PC-3 (cell line): ENCODE measurements at regions not wholly inside any gene's neighbourhood (a gene's known extent, or its start where the extent isn't known, plus 50 kb on each side); places are given as distances from the start of the nearest gene placed in this dataset.

Experiments
- ATAC-seq: fragments of 200-7000 bp; cut with Tn5 transposase; 2 replicates; pipeline ENCODE4 v1.9.1; 2020; ENCODE audit warnings: mild to moderate bottlenecking, moderate library complexity
- BruUV-seq: library from RNA; stranded (reverse); fragments of 400-500 nt; replicated peaks from 2 replicates; lab custom pipeline; 2021; lab: Mats Ljungman, UMichigan
- CTCF ChIA-PET: fragments of 300-600 bp; sonication (Branson Sonifier 250); formaldehyde crosslinking; loops from one replicate; lab custom pipeline; 2022; ENCODE audit warnings: antibody characterized with exemption; lab: Charles Lee
- POLR2A ChIA-PET: fragments of 300-600 bp; sonication (Branson Sonifier 250); formaldehyde crosslinking; loops from one replicate; lab custom pipeline; 2022; ENCODE audit warnings: antibody characterized with exemption; ENCODE audit not compliant: unreplicated experiment; lab: Charles Lee
- DNase-seq: peaks from one replicate; pipeline ENCODE4 v3.0.0-alpha.2; 2015
- H2AFZ ChIP-seq: fragments of 300-600 bp; sonication (generic); 2 replicates; pipeline ENCODE4 v1.6.0; 2016; ENCODE audit warnings: antibody characterized with exemption, low read length
- H3F3A ChIP-seq: fragments of 300-600 bp; sonication (generic); one replicate; pipeline ENCODE4 v1.6.0; 2017; ENCODE audit warnings: antibody characterized with exemption, low read length, control low read depth, mild to moderate bottlenecking; ENCODE audit not compliant: unreplicated experiment
- H3K27ac ChIP-seq: fragments of 300-600 bp; sonication (generic); 2 replicates; pipeline ENCODE4 v1.5.1; 2016; ENCODE audit warnings: mild to moderate bottlenecking, low read length
- H3K27me3 ChIP-seq: fragments of 300-600 bp; sonication (generic); 2 replicates; pipeline ENCODE4 v1.6.1; 2016; ENCODE audit warnings: low read length, mixed read lengths
- H3K36me3 ChIP-seq: fragments of 300-600 bp; sonication (generic); 2 replicates; pipeline ENCODE4 v1.6.1; 2016; ENCODE audit warnings: low read depth, mixed run types, low read length, mixed read lengths
- H3K4me1 ChIP-seq: fragments of 300-600 bp; sonication (generic); 2 replicates; pipeline ENCODE4 v1.5.1; 2016; ENCODE audit warnings: low read length; ENCODE audit not compliant: insufficient read depth
- H3K4me2 ChIP-seq: fragments of 300-600 bp; sonication (generic); 2 replicates; pipeline ENCODE4 v1.6.0; 2016; ENCODE audit warnings: low read length
- H3K4me3 ChIP-seq: fragments of 300-600 bp; sonication (generic); 2 replicates; pipeline ENCODE4 v1.5.1; 2016; ENCODE audit warnings: mild to moderate bottlenecking, low read length, mixed read lengths
- H3K79me2 ChIP-seq: fragments of 300-600 bp; sonication (generic); 2 replicates; pipeline ENCODE4 v1.6.1; 2017; ENCODE audit warnings: low read length, mixed read lengths
- H3K9ac ChIP-seq: fragments of 300-600 bp; sonication (generic); 2 replicates; pipeline ENCODE4 v1.6.0; 2016; ENCODE audit warnings: mild to moderate bottlenecking, low read length
- H3K9me2 ChIP-seq: fragments of 300-600 bp; sonication (generic); replicated peaks from 2 replicates; pipeline ENCODE4 v1.6.1; 2016; ENCODE audit warnings: mixed run types, low read length, mixed read lengths
- H3K9me3 ChIP-seq: fragments of 300-600 bp; sonication (generic); 2 replicates; pipeline ENCODE4 v1.6.1; 2016; ENCODE audit warnings: low read length, mixed read lengths
- H4K20me1 ChIP-seq: fragments of 300-600 bp; sonication (generic); 2 replicates; pipeline ENCODE4 v1.6.1; 2016; ENCODE audit warnings: low read length, mixed read lengths
- CTCF ChIP-seq: fragments of 300-600 bp; sonication (generic); conservative IDR thresholded peaks from 2 replicates; pipeline ENCODE4 v1.5.1; 2017; ENCODE audit warnings: antibody characterized with exemption, low read depth, mild to moderate bottlenecking, low read length
- EZH2 ChIP-seq: fragments of 300-600 bp; sonication (generic); IDR thresholded peaks from one replicate; pipeline ENCODE4 v1.6.1; 2017; ENCODE audit warnings: antibody characterized with exemption, mild to moderate bottlenecking, low read length; ENCODE audit not compliant: unreplicated experiment
- EZH2phosphoT487 ChIP-seq: fragments of 300-600 bp; sonication (generic); IDR thresholded peaks from 2 replicates; pipeline ENCODE4 v1.6.1; 2018; ENCODE audit warnings: mild to moderate bottlenecking, antibody characterized with exemption, low read length, borderline replicate concordance
- intact Hi-C: fragments of 100-400 bp; cut with micrococcal nuclease; formaldehyde crosslinking; loops from 2 replicates; pipeline ENCODE4 v1.9.0; 2023

GRCh38 chr1:4510276-4510691, 144.1 kb upstream of the AJAP1 start:
- no peak overlapping the region for H3K4me2 ChIP-seq
- TF ChIP-seq EZH2 (no peak), EZH2phosphoT487 (no peak), CTCF (no peak)
- no TSS peak for BruUV-seq
- H3K36me3 ChIP-seq = no peaks in the 10 kb centered on the region
- H3K9me3 ChIP-seq = 0 out of 2 replicates have a peak, but pooled peaks cover under 1% of the 10 kb centered on the region
- no peaks in the 10 kb centered on the region for H3K9me2 ChIP-seq
- H3K79me2 ChIP-seq = no peaks in the 10 kb centered on the region
- no peaks in the 10 kb centered on the region for H4K20me1 ChIP-seq
- no peaks in the 10 kb centered on the region for H3K4me1 ChIP-seq
- CTCF ChIA-PET = no interaction called here
- intact Hi-C loops = no loop called here
- H2AFZ ChIP-seq = no peak overlapping the region
- DNase-seq (no peak), ATAC-seq (no peak)
- no peak overlapping the region for H3K9ac ChIP-seq
- no peaks in the 10 kb centered on the region for H3F3A ChIP-seq
- no peak overlapping the region for H3K27ac ChIP-seq
- no peaks in the 10 kb centered on the region for H3K27me3 ChIP-seq
- H3K4me3 ChIP-seq = no peak overlapping the region
- POLR2A ChIA-PET = no interaction called here

GRCh38 chr1:4511374-4511773, 143.0 kb upstream of the AJAP1 start:
- H3K4me1 ChIP-seq = no peaks in the 10 kb centered on the region
- peaks cover 6% of the 10 kb centered on the region; the same call in 1 of the 2 replicates for H3K27me3 ChIP-seq
- no peaks in the 10 kb centered on the region for H3K9me2 ChIP-seq
- no peaks in the 10 kb centered on the region for H4K20me1 ChIP-seq
- H3K9me3 ChIP-seq = no peaks in the 10 kb centered on the region
- H3K79me2 ChIP-seq = no peaks in the 10 kb centered on the region
- TF ChIP-seq EZH2 (no peak), EZH2phosphoT487 (no peak), CTCF (no peak)
- POLR2A ChIA-PET = no interaction called here
- no peak for ATAC-seq
- no TSS peak for BruUV-seq
- no peak overlapping the region for H3K4me2 ChIP-seq
- CTCF ChIA-PET = no interaction called here
- no peaks in the 10 kb centered on the region for H3K36me3 ChIP-seq
- H2AFZ ChIP-seq = no peak overlapping the region
- no peaks in the 10 kb centered on the region for H3F3A ChIP-seq
- H3K4me3 ChIP-seq = no peak overlapping the region
- intact Hi-C loops = no loop called here
- H3K27ac ChIP-seq = no peak overlapping the region
- no peak overlapping the region for H3K9ac ChIP-seq
- DNase-seq = no peak

GRCh38 chr1:4512636-4513035, 141.8 kb upstream of the AJAP1 start:
- Histone ChIP-seq H3K4me2 (no peak overlapping the region), H3K4me3 (no peak overlapping the region), H3K79me2 (no peaks in the 10 kb centered on the region), H3K4me1 (no peaks in the 10 kb centered on the region), H4K20me1 (no peaks in the 10 kb centered on the region), H3K27me3 (peaks cover 18% of the 10 kb centered on the region; the same call in 1 of the 2 replicates), H3K36me3 (no peaks in the 10 kb centered on the region), H3K9ac (no peak overlapping the region), H3K27ac (no peak overlapping the region), H3F3A (no peaks in the 10 kb centered on the region), H2AFZ (no peak overlapping the region), H3K9me3 (no peaks in the 10 kb centered on the region), H3K9me2 (no peaks in the 10 kb centered on the region)
- no TSS peak for BruUV-seq
- ATAC-seq (no peak), DNase-seq (no peak)
- POLR2A ChIA-PET = no interaction called here
- no peak for TF ChIP-seq CTCF
- TF ChIP-seq EZH2 = no peak
- TF ChIP-seq EZH2phosphoT487 = no peak
- intact Hi-C loops = no loop called here
- CTCF ChIA-PET = no interaction called here
